ENCODE measurements at regions not wholly inside any gene's neighbourhood (a gene's known extent, or its start where the extent isn't known, plus 50 kb on each side); places are given as distances from the start of the nearest gene placed in this dataset.

DNA sequence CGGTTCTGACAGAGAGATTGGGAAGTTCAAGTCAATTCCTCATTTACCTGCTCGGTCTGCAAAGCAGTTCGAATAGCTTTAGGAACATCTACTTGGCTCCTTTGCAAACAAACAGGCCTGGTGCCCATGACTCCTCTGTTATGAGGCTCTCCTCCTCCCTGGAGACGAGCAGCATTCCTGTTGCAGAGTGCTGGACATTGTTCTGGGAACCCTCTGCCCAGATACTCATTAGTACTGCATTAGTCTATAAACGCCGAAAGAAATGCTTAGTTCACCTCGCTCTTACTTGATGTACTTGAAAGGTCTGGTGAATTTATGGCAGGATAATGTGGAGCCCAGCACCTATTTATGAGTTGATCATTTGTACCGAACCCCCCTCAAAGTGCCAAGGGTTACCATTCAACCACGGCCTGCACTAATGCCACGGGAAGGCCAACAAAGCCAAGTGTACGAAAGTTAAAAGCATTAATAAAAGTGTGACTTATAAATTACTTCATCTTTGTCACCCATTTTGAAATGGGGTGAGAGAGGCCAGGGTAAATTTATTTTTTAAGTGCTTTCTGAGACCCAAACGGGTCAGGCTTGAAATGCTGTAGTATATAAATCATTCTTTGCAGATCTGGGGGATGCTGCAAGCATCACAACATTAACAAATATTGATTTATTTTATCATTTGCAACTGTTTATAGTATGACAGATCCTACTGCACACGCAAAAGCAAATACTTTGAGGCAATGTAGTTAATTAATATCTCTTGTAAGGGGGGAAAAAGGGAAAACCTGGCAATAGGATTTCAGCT is 478.9 kb upstream of the PSMD7 start:
- TF ChIP-seq, protein P1, sequence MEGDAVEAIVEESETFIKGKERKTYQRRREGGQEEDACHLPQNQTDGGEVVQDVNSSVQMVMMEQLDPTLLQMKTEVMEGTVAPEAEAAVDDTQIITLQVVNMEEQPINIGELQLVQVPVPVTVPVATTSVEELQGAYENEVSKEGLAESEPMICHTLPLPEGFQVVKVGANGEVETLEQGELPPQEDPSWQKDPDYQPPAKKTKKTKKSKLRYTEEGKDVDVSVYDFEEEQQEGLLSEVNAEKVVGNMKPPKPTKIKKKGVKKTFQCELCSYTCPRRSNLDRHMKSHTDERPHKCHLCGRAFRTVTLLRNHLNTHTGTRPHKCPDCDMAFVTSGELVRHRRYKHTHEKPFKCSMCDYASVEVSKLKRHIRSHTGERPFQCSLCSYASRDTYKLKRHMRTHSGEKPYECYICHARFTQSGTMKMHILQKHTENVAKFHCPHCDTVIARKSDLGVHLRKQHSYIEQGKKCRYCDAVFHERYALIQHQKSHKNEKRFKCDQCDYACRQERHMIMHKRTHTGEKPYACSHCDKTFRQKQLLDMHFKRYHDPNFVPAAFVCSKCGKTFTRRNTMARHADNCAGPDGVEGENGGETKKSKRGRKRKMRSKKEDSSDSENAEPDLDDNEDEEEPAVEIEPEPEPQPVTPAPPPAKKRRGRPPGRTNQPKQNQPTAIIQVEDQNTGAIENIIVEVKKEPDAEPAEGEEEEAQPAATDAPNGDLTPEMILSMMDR (IDR thresholded peaks at IDR 0.05), result no peak
- TF ChIP-seq POLR2A (IDR thresholded peaks at IDR 0.05; ENCODE audit: low read depth) (no peak), POLR2AphosphoS5 (IDR thresholded peaks at IDR 0.05) (no peak)
